Bronchial epithelial cell (primary cell): ENCODE measurements at regions not wholly inside any gene's neighbourhood (a gene's known extent, or its start where the extent isn't known, plus 50 kb on each side); places are given as distances from the start of the nearest gene placed in this dataset.

Source experiments
- DNase-seq: peaks from one replicate; pipeline ENCODE4 v3.0.0-alpha.2; 2010; ENCODE audit warnings: low read depth
- FAIRE-seq: peaks from 2 replicates; lab custom pipeline; 2011; peaks lifted over from hg19 to GRCh38; lab: Jason Lieb, UNC
- H3K27me3 ChIP-seq: 2 replicates; pipeline ENCODE4 v1.5.1; 2011; ENCODE audit warnings: low read length; ENCODE audit not compliant: control insufficient read depth, insufficient read depth
- H3K36me3 ChIP-seq: 2 replicates; pipeline ENCODE4 v1.5.1; 2011; ENCODE audit warnings: low read length; ENCODE audit not compliant: control insufficient read depth, insufficient read depth
- H3K4me3 ChIP-seq: 2 replicates; pipeline ENCODE4 v1.5.1; 2011; ENCODE audit warnings: mild to moderate bottlenecking, low read depth, low read length, control low read depth
- TF ChIP-seq, protein P1 (sequence below): IDR thresholded peaks from 2 replicates; pipeline ENCODE4 v1.5.1; 2011; ENCODE audit warnings: mild to moderate bottlenecking, moderate library complexity, low read length, control low read depth, inconsistent platforms; ENCODE audit not compliant: insufficient read depth, severe bottlenecking

DNA sequence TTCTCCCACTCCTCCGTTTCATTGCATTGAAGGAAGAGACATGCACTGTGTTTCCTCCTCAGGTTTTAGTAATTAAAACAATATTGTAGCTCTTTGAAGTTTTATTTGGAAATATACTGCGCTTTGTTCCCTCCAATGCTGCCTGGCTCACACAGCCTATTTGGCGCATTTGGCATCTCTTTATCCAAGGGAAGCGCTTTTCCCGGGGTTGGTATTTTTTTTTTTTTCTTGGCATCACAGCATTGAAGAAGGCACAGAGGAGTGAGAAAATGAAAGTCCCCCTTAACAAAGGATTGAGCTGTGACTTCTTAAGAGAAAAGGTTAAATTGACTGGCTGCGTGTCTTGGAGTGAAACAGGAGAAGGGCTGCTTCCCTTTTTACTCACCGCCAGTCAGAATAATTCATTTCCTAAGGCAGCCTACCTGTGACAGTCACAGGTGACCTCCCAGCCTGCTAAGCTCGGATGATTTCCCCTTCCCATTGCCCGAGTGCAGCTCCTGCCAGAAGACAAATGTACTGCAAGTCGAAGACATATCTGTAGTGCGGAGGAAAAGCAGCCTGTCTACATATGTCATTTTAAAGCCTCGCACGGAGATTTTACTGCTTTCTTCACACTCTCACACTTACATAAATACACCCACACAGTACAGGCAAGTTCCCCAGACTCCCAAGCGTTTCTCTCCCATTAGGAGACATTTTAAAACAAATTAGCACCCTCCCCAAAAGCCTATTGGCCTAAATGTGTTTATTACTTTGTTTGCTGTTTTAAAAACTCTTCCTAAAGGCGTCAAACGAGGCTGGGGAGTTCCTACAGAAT, 665.5 kb upstream of the ZNF608 start:
- DNase-seq (peak; percentile 73), FAIRE-seq (peak; percentile 64)
- Histone ChIP-seq H3K27me3 (no peaks in the 10 kb centered on the region), H3K4me3 (no peak overlapping the region), H3K36me3 (no peaks in the 10 kb centered on the region)
- TF ChIP-seq, protein P1, sequence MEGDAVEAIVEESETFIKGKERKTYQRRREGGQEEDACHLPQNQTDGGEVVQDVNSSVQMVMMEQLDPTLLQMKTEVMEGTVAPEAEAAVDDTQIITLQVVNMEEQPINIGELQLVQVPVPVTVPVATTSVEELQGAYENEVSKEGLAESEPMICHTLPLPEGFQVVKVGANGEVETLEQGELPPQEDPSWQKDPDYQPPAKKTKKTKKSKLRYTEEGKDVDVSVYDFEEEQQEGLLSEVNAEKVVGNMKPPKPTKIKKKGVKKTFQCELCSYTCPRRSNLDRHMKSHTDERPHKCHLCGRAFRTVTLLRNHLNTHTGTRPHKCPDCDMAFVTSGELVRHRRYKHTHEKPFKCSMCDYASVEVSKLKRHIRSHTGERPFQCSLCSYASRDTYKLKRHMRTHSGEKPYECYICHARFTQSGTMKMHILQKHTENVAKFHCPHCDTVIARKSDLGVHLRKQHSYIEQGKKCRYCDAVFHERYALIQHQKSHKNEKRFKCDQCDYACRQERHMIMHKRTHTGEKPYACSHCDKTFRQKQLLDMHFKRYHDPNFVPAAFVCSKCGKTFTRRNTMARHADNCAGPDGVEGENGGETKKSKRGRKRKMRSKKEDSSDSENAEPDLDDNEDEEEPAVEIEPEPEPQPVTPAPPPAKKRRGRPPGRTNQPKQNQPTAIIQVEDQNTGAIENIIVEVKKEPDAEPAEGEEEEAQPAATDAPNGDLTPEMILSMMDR, result peak; percentile 28

DNA sequence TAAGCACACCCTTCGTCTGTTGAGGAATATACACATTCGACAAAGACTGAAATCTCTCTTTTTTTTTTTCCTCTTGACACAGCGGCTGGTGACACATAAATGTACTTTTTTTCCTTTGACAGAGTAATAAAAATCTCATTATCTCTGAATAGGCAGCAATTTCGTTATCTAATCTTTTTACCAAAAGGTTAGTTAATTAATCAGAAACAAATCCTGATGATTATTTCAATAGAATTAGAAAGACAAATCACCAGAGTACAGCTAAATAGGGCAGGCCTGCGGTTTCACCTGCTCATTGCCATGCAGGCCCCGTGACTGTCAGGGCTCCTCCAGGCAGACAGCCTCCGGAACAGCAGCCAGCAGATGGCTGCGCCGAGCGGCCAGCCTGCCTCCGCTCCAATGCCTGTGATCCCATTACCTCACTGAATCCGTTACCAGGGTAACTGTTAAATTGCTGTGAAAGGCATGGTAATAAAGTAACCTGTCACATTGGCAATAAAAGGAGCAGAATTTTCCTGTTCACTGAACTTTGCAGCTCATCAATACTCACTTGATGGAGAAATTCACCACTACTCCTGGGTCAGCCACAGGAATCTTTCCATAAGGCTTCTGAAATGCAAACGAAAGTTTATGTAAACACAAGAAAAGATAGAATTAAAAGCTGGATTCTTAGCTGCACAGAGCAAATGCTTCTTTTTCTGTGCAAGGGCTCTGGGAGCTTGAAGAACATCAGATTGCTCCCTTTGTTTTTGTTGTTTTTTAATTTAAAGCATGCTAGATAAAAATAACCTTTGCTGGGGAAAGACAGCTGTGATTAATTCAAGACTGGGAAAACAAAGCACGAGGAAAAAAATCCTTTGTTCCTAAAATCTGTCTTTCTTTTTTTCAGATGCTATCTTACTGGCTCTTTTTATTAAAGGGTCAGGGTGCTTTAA, 666.4 kb upstream of the ZNF608 start:
- no peak for FAIRE-seq
- H3K36me3 ChIP-seq, result no peaks in the 10 kb centered on the region
- H3K27me3 ChIP-seq, result no peaks in the 10 kb centered on the region
- no peak overlapping the region for H3K4me3 ChIP-seq
- TF ChIP-seq, protein P1, result peak; percentile 50
- peak; percentile 65 for DNase-seq

DNA sequence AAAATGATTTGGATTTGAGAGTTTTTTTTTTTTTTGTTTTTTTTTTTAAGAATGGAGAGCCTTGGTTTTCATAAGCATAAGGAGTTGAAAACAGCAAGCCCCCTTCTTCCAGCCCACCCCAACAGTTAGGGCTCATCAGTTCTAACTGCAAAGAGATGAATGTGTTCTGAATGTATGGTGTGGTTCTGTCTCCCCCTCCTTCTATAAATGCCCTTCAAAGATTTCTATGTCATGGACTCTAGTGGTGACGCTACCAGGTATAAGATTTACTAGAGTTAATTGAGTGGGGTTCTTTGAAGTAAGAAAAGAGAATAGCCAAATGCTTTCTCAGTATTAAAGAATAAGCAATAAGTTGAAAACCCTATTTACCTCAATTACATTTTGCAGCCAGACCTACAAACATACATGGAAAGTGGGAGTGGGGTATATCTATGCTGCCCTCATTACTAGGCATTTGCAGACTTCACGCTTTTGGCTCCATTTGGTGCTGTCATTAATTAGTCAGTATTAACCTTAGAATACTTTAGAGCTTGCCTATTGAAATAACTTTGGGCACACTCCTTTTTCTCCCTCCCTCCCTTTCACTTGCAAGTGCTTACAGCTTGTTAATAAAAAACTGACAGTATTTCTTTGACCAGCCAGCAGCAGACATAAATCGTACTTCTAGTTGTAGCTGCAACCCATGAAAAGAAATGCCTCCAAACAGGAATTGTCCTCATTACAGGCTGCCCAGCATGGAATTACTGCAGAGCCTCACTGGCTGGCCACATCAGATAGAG, 667.2 kb upstream of the ZNF608 start:
- DNase-seq (no peak), FAIRE-seq (no peak)
- H3K4me3 ChIP-seq, result no peak overlapping the region
- no peaks in the 10 kb centered on the region for H3K36me3 ChIP-seq
- H3K27me3 ChIP-seq, result no peaks in the 10 kb centered on the region
- TF ChIP-seq, protein P1, result no peak

DNA sequence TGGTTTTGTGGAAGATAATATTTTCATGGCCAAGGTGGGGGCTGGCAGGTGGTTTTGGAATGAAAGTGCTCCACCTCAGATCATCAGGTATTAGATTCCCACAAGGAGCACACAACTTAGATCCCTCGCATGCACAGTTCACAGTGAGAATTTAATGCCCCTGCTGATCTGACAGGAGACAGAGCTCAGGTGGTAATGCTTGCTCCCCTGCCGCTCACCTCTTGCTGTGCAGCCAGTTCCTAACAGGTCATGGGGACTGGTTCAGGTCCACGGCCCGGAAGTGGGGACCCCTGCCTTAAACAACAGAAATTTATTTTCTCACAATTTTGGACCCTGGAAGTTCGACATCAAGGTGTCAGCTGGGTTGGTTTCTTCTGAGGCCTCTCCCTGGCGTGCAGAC, 668.7 kb upstream of the ZNF608 start:
- H3K4me3 ChIP-seq, result no peak overlapping the region
- TF ChIP-seq, protein P1, result no peak
- no peaks in the 10 kb centered on the region for H3K36me3 ChIP-seq
- DNase-seq (no peak), FAIRE-seq (no peak)
- no peaks in the 10 kb centered on the region for H3K27me3 ChIP-seq

DNA sequence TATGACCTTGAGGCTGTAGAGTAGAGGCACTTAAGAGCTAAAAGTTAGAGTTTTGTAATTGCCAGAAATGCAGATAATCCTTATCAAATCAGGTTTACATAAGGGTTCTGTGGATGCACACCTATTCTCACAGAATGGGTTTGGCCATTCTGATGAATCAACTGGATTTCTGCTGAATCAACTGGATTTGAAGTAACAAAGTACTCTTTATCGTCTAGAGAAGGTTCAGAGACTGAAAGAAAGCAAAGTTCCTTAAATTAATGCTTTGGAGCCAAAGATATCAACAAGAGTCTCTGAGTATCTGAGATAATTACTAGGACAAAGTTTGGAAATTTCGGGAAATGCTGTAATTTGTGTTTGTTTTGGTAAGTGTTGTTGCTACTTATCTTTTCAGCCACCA, 669.6 kb upstream of the ZNF608 start:
- DNase-seq (no peak), FAIRE-seq (no peak)
- Histone ChIP-seq H3K4me3 (no peak overlapping the region), H3K27me3 (no peaks in the 10 kb centered on the region), H3K36me3 (no peaks in the 10 kb centered on the region)
- TF ChIP-seq, protein P1, result no peak
